ENCODE measurements at regions not wholly inside any gene's neighbourhood (a gene's known extent, or its start where the extent isn't known, plus 50 kb on each side); places are given as distances from the start of the nearest gene placed in this dataset.

DNA sequence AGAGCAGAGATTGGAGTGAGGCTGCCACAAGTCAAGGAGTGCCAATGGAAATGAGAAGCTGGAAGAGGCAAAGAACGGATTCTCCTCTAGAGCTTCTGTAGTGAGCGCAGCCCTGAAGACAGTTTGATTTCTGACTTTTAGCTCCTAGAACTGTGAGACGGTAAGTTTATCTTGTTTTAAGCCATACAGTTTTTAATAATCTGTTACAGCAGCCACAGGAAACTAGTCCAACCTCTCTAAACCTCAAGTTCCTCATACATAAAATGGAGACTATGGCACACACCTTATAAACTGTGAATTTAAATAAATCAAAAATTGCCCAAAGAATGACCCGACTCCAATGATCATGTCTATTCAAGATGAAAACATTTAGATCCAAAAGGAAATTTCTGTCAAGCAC, 596.5 kb downstream of the BCL11A start (continued):
- no peak for TF ChIP-seq PRDM15 (CRISPR knock-in tag; IDR thresholded peaks at IDR 0.05)

- WGBS (ENCODE audit: insufficient coverage, insufficient replicate concordance, low lambda C conversion rate, missing lambda C conversion rate) = 25% methylated on average over 10 of the region's 10 CpGs
- TF ChIP-seq NFXL1 (IDR thresholded peaks at IDR 0.05; ENCODE audit: borderline replicate concordance) (no peak), TBL1XR1 (IDR thresholded peaks at IDR 0.05; ENCODE audit: low read depth, low read length) (no peak), MEF2B (IDR thresholded peaks at IDR 0.05; ENCODE audit: partially characterized antibody, poor library complexity, severe bottlenecking) (no peak), CREB1 (IDR thresholded peaks at IDR 0.05; ENCODE audit: low read depth) (no peak), POLR2AphosphoS5 (IDR thresholded peaks at IDR 0.05; ENCODE audit: low read length) (no peak), RELA (IDR thresholded peaks at IDR 0.05; ENCODE audit: borderline replicate concordance, partially characterized antibody) (no peak), STAT3 (IDR thresholded peaks at IDR 0.05; ENCODE audit: low read depth, low read length) (no peak)
- TF ChIP-seq, protein P1, sequence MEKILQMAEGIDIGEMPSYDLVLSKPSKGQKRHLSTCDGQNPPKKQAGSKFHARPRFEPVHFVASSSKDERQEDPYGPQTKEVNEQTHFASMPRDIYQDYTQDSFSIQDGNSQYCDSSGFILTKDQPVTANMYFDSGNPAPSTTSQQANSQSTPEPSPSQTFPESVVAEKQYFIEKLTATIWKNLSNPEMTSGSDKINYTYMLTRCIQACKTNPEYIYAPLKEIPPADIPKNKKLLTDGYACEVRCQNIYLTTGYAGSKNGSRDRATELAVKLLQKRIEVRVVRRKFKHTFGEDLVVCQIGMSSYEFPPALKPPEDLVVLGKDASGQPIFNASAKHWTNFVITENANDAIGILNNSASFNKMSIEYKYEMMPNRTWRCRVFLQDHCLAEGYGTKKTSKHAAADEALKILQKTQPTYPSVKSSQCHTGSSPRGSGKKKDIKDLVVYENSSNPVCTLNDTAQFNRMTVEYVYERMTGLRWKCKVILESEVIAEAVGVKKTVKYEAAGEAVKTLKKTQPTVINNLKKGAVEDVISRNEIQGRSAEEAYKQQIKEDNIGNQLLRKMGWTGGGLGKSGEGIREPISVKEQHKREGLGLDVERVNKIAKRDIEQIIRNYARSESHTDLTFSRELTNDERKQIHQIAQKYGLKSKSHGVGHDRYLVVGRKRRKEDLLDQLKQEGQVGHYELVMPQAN (conservative IDR thresholded peaks at IDR 0.05) = no peak
- H3K9ac ChIP-seq (ENCODE audit: control insufficient read depth, insufficient read depth, low read length) = no peak overlapping the region
- no peaks in the 10 kb centered on the region for H3K79me2 ChIP-seq (ENCODE audit: control insufficient read depth, insufficient read depth, low read length)
- POLR2A ChIA-PET = no interaction called here
- BruUV-seq (replicated peaks) = no TSS peak
- H3K4me3 ChIP-seq = no peak overlapping the region
- SMC1A ChIA-PET (ENCODE audit: uncharacterized antibody, unreplicated experiment) = no interaction called here
- H3K36me3 ChIP-seq (ENCODE audit: control insufficient read depth in 2 of 2, insufficient read depth in 2 of 2, low read length in 1 of 2) = no peaks in the 10 kb centered on the region
- H4K20me1 ChIP-seq (ENCODE audit: control insufficient read depth, insufficient read depth) = no peaks in the 10 kb centered on the region
- in situ Hi-C loops (cut with MboI) = no loop called here
- no peak overlapping the region for H3K27ac ChIP-seq (ENCODE audit: control insufficient read depth, insufficient read depth)
- no peak overlapping the region for H2AFZ ChIP-seq (ENCODE audit: control insufficient read depth, low read depth, low read length)
- intact Hi-C loops (cut with micrococcal nuclease; ENCODE audit: unreplicated experiment) = no loop called here
- CTCF ChIA-PET = no interaction called here
- no peaks in the 10 kb centered on the region for H3K4me1 ChIP-seq (ENCODE audit: control insufficient read depth, insufficient read depth, low read length)
- DNase-seq (ENCODE audit: low read depth, low spot score) = no peak
- no peaks in the 10 kb centered on the region for H3K9me3 ChIP-seq (replicated peaks; ENCODE audit: control insufficient read depth, insufficient read depth, low read length)
- H3K27me3 ChIP-seq (replicated peaks in 1 of 2; ENCODE audit: control insufficient read depth in 2 of 2, insufficient read depth in 2 of 2, low read length in 1 of 2) = no peaks in the 10 kb centered on the region; a peak in 1 of 4 replicates
- FAIRE-seq = no peak
- no peak overlapping the region for H3K4me2 ChIP-seq (ENCODE audit: control insufficient read depth, insufficient read depth)
- ATAC-seq = no peak
- RAD21 ChIA-PET (ENCODE audit: unreplicated experiment) = no interaction called here
Observed at GRCh38 chr2:59947917-59948541, 605.4 kb downstream of the BCL11A start.

All from GM12878 (cell line).